H9 (cell line): ENCODE measurements at regions not wholly inside any gene's neighbourhood (a gene's known extent, or its start where the extent isn't known, plus 50 kb on each side); places are given as distances from the start of the nearest gene placed in this dataset.

Experiments used
- DNase-seq: peaks from one replicate; pipeline ENCODE4 v3.0.0-alpha.2; 2017
- H2AFZ ChIP-seq: one replicate; pipeline ENCODE4 v1.6.1; 2013; ENCODE audit warnings: mild to moderate bottlenecking, low read length, control low read depth, moderate library complexity
- H2AK5ac ChIP-seq: 2 replicates; pipeline ENCODE4 v1.6.1; 2013; ENCODE audit warnings: low read length, control low read depth, mixed read lengths; ENCODE audit not compliant: insufficient read length
- H2BK120ac ChIP-seq: one replicate; pipeline ENCODE4 v1.6.1; 2013; ENCODE audit warnings: low read depth, mild to moderate bottlenecking, low read length, control low read depth, inconsistent platforms; ENCODE audit not compliant: poor library complexity, severe bottlenecking
- H2BK12ac ChIP-seq: 2 replicates; pipeline ENCODE4 v1.6.1; 2013; ENCODE audit warnings: low read length, control low read depth, mixed read lengths, low read depth; ENCODE audit not compliant: insufficient read length
- H2BK15ac ChIP-seq: 2 replicates; pipeline ENCODE4 v1.6.1; 2013; ENCODE audit warnings: low read depth, low read length, control low read depth
- H2BK20ac ChIP-seq: one replicate; pipeline ENCODE4 v1.6.1; 2013; ENCODE audit warnings: low read depth, mild to moderate bottlenecking, low read length, control low read depth, inconsistent platforms; ENCODE audit not compliant: poor library complexity, severe bottlenecking
- H2BK5ac ChIP-seq: 2 replicates; pipeline ENCODE4 v1.6.1; 2013; ENCODE audit warnings: low read length, control low read depth, mixed read lengths; ENCODE audit not compliant: insufficient read length
- H3K14ac ChIP-seq: 2 replicates; pipeline ENCODE4 v1.6.1; 2013; ENCODE audit warnings: low read length, control low read depth; ENCODE audit not compliant: insufficient read depth
- H3K18ac ChIP-seq: 2 replicates; pipeline ENCODE4 v1.6.1; 2013; ENCODE audit warnings: low read depth, mild to moderate bottlenecking, mixed read lengths, low read length, control low read depth; ENCODE audit not compliant: insufficient read length
- H3K23ac ChIP-seq: 2 replicates; pipeline ENCODE4 v1.6.1; 2013; ENCODE audit warnings: low read length, control low read depth, mixed read lengths, low read depth; ENCODE audit not compliant: insufficient read length
- H3K23me2 ChIP-seq: 2 replicates; pipeline ENCODE4 v1.6.1; 2013; ENCODE audit warnings: low read depth, mild to moderate bottlenecking, mixed read lengths, low read length, control low read depth; ENCODE audit not compliant: insufficient read length, poor library complexity, severe bottlenecking
- H3K27ac ChIP-seq: 2 replicates; pipeline ENCODE4 v1.5.1; 2013; ENCODE audit warnings: low read length, control low read depth, mixed read lengths, low read depth; ENCODE audit not compliant: insufficient read length
- H3K27me3 ChIP-seq: 2 replicates; pipeline ENCODE4 v1.6.1; 2013; ENCODE audit warnings: low read length, control low read depth, inconsistent platforms; ENCODE audit not compliant: insufficient read depth
- H3K4ac ChIP-seq: 2 replicates; pipeline ENCODE4 v1.6.1; 2013; ENCODE audit warnings: low read depth, mild to moderate bottlenecking, control low read depth, inconsistent platforms, low read length, moderate library complexity
- H3K4me1 ChIP-seq: 2 replicates; pipeline ENCODE4 v1.6.1; 2013; ENCODE audit warnings: low read length, control low read depth, inconsistent platforms; ENCODE audit not compliant: insufficient read depth
- H3K4me2 ChIP-seq: 2 replicates; pipeline ENCODE4 v1.6.1; 2013; ENCODE audit warnings: low read length, control low read depth, mixed read lengths; ENCODE audit not compliant: insufficient read length, insufficient read depth
- H3K56ac ChIP-seq: 2 replicates; pipeline ENCODE4 v1.6.1; 2013; ENCODE audit warnings: low read depth, mild to moderate bottlenecking, mixed read lengths, low read length, control low read depth; ENCODE audit not compliant: insufficient read length
- H3K79me1 ChIP-seq: 2 replicates; pipeline ENCODE4 v1.6.1; 2013; ENCODE audit warnings: low read depth, mild to moderate bottlenecking, moderate library complexity, low read length, control low read depth, inconsistent platforms; ENCODE audit not compliant: insufficient read depth, poor library complexity, severe bottlenecking
- H3K79me2 ChIP-seq: 2 replicates; pipeline ENCODE4 v1.6.1; 2013; ENCODE audit warnings: low read length, control low read depth, inconsistent platforms; ENCODE audit not compliant: insufficient read depth
- H3K9ac ChIP-seq: 2 replicates; pipeline ENCODE4 v1.6.1; 2013; ENCODE audit warnings: low read length, control low read depth, mixed read lengths; ENCODE audit not compliant: insufficient read length; ENCODE audit errors: extremely low read depth
- H3K9me3 ChIP-seq: one replicate; pipeline ENCODE4 v1.6.1; 2013; ENCODE audit warnings: low read depth, low read length, inconsistent platforms; ENCODE audit not compliant: control insufficient read depth
- H3T11ph ChIP-seq: one replicate; pipeline ENCODE4 v1.6.1; 2013; ENCODE audit warnings: mild to moderate bottlenecking, low read length, control low read depth, inconsistent platforms
- H4K20me1 ChIP-seq: one replicate; pipeline ENCODE4 v1.6.1; 2013; ENCODE audit not compliant: control insufficient read depth, insufficient read length, insufficient read depth
- H4K5ac ChIP-seq: 2 replicates; pipeline ENCODE4 v1.6.1; 2013; ENCODE audit warnings: low read depth, mild to moderate bottlenecking, mixed read lengths, low read length, control low read depth; ENCODE audit not compliant: insufficient read length
- H4K8ac ChIP-seq: replicated peaks from 2 replicates; pipeline ENCODE4 v1.6.1; 2013; ENCODE audit warnings: low read length, control low read depth, mixed read lengths, low read depth; ENCODE audit not compliant: insufficient read length
- H4K91ac ChIP-seq: 2 replicates; pipeline ENCODE4 v1.6.1; 2013; ENCODE audit warnings: low read depth, mild to moderate bottlenecking, moderate library complexity, mixed read lengths, low read length, control low read depth; ENCODE audit not compliant: insufficient read length
- H3K27ac Mint-ChIP-seq, 3 experiments: 2 replicates in 2 of 3; 3 replicates in 1 of 3; pipeline ENCODE4 v1.8.0; 2020 to 2021; ENCODE audit warnings: mixed read lengths in 3 of 3, mild to moderate bottlenecking in 1 of 3, moderate library complexity in 1 of 3
- H3K27me3 Mint-ChIP-seq: 2 replicates; pipeline ENCODE4 v1.8.0; 2021; ENCODE audit warnings: low read depth, mild to moderate bottlenecking, moderate library complexity, mixed read lengths
- H3K36me3 Mint-ChIP-seq, 3 experiments: 2 replicates in 2 of 3; 3 replicates in 1 of 3; pipeline ENCODE4 v1.8.0; 2020 to 2021; ENCODE audit warnings: low read depth in 3 of 3, mixed read lengths in 3 of 3; ENCODE audit not compliant: insufficient read depth in 1 of 3
- H3K4me1 Mint-ChIP-seq, 2 experiments: 2 replicates each; pipeline ENCODE4 v1.8.0; 2020; ENCODE audit warnings: mixed read lengths in 2 of 2
- H3K4me3 Mint-ChIP-seq, 2 experiments: 2 replicates in 1 of 2; 3 replicates in 1 of 2; pipeline ENCODE4 v1.8.0; 2020 to 2021; ENCODE audit warnings: mild to moderate bottlenecking in 2 of 2, mixed read lengths in 2 of 2, moderate library complexity in 1 of 2
- H3K9me3 Mint-ChIP-seq, 2 experiments: 2 replicates in 1 of 2; 3 replicates in 1 of 2; pipeline ENCODE4 v1.8.0; 2020; ENCODE audit warnings: mild to moderate bottlenecking in 2 of 2, mixed read lengths in 2 of 2, moderate library complexity in 1 of 2
- WGBS: extraction: QIAGEN DNeasy Blood & Tissue Kit; methylation state at CpG from one replicate; pipeline ENCODE4 v1.1.7; 2013; ENCODE audit warnings: missing lambda C conversion rate, low lambda C conversion rate, mixed read lengths; ENCODE audit not compliant: insufficient read length; ENCODE audit errors: extremely low coverage; 5-methylcytosine and 5-hydroxymethylcytosine counted together
- TF ChIP-seq, protein P1 (sequence below): fragments of 200-600 bp; sonication (generic); conservative IDR thresholded peaks from 3 replicates; pipeline ENCODE4 v1.8.0; 2021; ENCODE audit warnings: antibody characterized with exemption, mild to moderate bottlenecking

GRCh38 chr1:228923973-228924686, 188.9 kb downstream of the RHOU start:
- Histone ChIP-seq H4K5ac (no peak overlapping the region), H2BK12ac (no peak overlapping the region), H3K9me3 (no peaks in the 10 kb centered on the region), H3K79me1 (no peaks in the 10 kb centered on the region), H3K23ac (no peak overlapping the region), H2AFZ (no peak overlapping the region), H3K27me3 (no peaks in the 10 kb centered on the region), H3K14ac (no peak overlapping the region), H2BK15ac (no peak overlapping the region), H2BK120ac (no peak overlapping the region), H2AK5ac (no peak overlapping the region), H4K91ac (no peak overlapping the region), H3K4me2 (no peak overlapping the region), H3K56ac (no peak overlapping the region), H4K20me1 (no peaks in the 10 kb centered on the region), H2BK5ac (no peak overlapping the region), H3K18ac (no peak overlapping the region), H3K4ac (no peak overlapping the region), H3K27ac (no peak overlapping the region), H3K9ac (no peak overlapping the region), H3T11ph (no peak overlapping the region), H3K23me2 (no peaks in the 10 kb centered on the region), H4K8ac (no peak overlapping the region), H3K4me1 (no peaks in the 10 kb centered on the region), H3K79me2 (no peaks in the 10 kb centered on the region), H2BK20ac (no peak overlapping the region)
- Mint-ChIP-seq H3K27ac (no peak overlapping the region), H3K4me3 (no peak overlapping the region), H3K4me1 (peaks cover 4 to 15% of the 10 kb centered on the region in 2 experiments), H3K9me3 (peaks cover 0 to 4% of the 10 kb centered on the region in 2 experiments; a peak in 3 of 5 replicates), H3K36me3 (peaks cover 0 to 6% (median 2%) of the 10 kb centered on the region in 3 experiments; a peak in 4 of 7 replicates), H3K27me3 (peaks cover 7% of the 10 kb centered on the region)
- no CpG with 5 or more reads among the region's 4 CpGs for WGBS
- TF ChIP-seq, protein P1, sequence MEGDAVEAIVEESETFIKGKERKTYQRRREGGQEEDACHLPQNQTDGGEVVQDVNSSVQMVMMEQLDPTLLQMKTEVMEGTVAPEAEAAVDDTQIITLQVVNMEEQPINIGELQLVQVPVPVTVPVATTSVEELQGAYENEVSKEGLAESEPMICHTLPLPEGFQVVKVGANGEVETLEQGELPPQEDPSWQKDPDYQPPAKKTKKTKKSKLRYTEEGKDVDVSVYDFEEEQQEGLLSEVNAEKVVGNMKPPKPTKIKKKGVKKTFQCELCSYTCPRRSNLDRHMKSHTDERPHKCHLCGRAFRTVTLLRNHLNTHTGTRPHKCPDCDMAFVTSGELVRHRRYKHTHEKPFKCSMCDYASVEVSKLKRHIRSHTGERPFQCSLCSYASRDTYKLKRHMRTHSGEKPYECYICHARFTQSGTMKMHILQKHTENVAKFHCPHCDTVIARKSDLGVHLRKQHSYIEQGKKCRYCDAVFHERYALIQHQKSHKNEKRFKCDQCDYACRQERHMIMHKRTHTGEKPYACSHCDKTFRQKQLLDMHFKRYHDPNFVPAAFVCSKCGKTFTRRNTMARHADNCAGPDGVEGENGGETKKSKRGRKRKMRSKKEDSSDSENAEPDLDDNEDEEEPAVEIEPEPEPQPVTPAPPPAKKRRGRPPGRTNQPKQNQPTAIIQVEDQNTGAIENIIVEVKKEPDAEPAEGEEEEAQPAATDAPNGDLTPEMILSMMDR: no peak
- DNase-seq: no peak
